Brain microvascular endothelial cell (primary cell): ENCODE measurements at regions not wholly inside any gene's neighbourhood (a gene's known extent, or its start where the extent isn't known, plus 50 kb on each side); places are given as distances from the start of the nearest gene placed in this dataset.
"Not testable (repeated sequence)": the region's sequence is repeated elsewhere in the genome, so short reads cannot be mapped to it uniquely, and the experiment has no call there.

Source experiments
- DNase-seq: peaks from one replicate; pipeline ENCODE4 v3.0.0-alpha.2; 2020
- H3K27ac ChIP-seq: fragments of 250-450 bp; sonication (Bioruptor Pico); 2 replicates; pipeline ENCODE4 v1.5.1; 2020; ENCODE audit warnings: mild to moderate bottlenecking, moderate library complexity
- H3K27me3 ChIP-seq: fragments of 250-450 bp; sonication (Bioruptor Pico); replicated peaks from 2 replicates; pipeline ENCODE4 v1.5.1; 2020; ENCODE audit warnings: mild to moderate bottlenecking
- H3K36me3 ChIP-seq: fragments of 250-450 bp; sonication (Bioruptor Pico); replicated peaks from 2 replicates; pipeline ENCODE4 v1.5.1; 2020; ENCODE audit warnings: mild to moderate bottlenecking
- H3K4me3 ChIP-seq: 2 replicates; pipeline ENCODE4 v1.5.1; 2011; ENCODE audit warnings: low read depth, mild to moderate bottlenecking, control low read depth, low read length, moderate library complexity
- in situ Hi-C: cut with HindIII; loops from 2 replicates; pipeline ENCODE4 v1.10.0; 2017; ENCODE audit warnings: low sequenced_read_pairs, low pct_ligation_motif_present
- TF ChIP-seq, protein P1 (sequence below): IDR thresholded peaks from 2 replicates; pipeline ENCODE4 v1.5.1; 2011; ENCODE audit warnings: low read depth, mild to moderate bottlenecking, moderate library complexity, low read length, control low read depth, inconsistent platforms; ENCODE audit errors: missing control alignments

DNA sequence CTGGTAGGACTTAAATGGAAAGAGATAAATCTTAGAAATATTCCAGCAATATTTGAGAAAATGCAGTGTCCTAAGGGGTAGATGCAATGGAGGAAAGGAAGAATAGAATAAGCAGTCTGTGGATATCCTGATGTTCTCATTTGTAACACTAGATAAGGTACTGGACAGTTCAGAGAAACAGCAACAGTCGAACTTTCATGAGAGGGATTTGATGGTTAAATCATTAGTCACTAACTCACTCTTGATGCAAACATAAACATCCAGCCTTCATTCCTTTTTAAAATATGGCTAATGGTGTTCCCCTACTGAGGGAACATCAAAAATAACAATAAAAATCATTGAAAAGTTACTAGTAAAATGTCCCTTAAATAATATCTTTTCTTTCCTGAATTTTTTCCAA, 211.4 kb upstream of the SLC39A10 start:
- H3K27me3 ChIP-seq = no peaks in the 10 kb centered on the region
- no peak overlapping the region for H3K4me3 ChIP-seq
- no peaks in the 10 kb centered on the region for H3K36me3 ChIP-seq
- H3K27ac ChIP-seq = no peak overlapping the region
- DNase-seq = no peak
- in situ Hi-C loops = no loop called here
- TF ChIP-seq, protein P1, sequence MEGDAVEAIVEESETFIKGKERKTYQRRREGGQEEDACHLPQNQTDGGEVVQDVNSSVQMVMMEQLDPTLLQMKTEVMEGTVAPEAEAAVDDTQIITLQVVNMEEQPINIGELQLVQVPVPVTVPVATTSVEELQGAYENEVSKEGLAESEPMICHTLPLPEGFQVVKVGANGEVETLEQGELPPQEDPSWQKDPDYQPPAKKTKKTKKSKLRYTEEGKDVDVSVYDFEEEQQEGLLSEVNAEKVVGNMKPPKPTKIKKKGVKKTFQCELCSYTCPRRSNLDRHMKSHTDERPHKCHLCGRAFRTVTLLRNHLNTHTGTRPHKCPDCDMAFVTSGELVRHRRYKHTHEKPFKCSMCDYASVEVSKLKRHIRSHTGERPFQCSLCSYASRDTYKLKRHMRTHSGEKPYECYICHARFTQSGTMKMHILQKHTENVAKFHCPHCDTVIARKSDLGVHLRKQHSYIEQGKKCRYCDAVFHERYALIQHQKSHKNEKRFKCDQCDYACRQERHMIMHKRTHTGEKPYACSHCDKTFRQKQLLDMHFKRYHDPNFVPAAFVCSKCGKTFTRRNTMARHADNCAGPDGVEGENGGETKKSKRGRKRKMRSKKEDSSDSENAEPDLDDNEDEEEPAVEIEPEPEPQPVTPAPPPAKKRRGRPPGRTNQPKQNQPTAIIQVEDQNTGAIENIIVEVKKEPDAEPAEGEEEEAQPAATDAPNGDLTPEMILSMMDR = no peak

DNA sequence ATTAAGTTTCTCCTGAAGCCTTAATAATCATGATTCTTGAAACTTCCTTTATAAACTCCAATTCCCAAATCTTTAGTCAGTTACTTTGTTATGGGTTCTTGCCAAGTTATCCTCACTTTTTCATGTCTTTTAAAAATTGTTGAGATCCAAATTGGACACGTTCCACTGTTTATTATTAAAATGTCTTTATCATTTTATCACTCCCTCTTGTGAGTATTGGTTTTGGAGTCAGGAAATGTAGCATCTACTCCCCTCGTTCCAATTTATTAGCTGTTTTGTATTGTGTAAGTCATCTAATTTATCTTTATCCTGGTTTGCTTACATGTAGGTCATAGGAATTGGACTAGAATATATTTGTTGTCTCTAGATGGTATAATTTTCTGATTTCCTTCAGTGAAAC, 213.1 kb upstream of the SLC39A10 start:
- in situ Hi-C loops = no loop called here
- Histone ChIP-seq H3K4me3 (no peak overlapping the region), H3K36me3 (no peaks in the 10 kb centered on the region), H3K27ac (no peak overlapping the region), H3K27me3 (no peaks in the 10 kb centered on the region)
- DNase-seq = no peak
- TF ChIP-seq, protein P1 = no peak

DNA sequence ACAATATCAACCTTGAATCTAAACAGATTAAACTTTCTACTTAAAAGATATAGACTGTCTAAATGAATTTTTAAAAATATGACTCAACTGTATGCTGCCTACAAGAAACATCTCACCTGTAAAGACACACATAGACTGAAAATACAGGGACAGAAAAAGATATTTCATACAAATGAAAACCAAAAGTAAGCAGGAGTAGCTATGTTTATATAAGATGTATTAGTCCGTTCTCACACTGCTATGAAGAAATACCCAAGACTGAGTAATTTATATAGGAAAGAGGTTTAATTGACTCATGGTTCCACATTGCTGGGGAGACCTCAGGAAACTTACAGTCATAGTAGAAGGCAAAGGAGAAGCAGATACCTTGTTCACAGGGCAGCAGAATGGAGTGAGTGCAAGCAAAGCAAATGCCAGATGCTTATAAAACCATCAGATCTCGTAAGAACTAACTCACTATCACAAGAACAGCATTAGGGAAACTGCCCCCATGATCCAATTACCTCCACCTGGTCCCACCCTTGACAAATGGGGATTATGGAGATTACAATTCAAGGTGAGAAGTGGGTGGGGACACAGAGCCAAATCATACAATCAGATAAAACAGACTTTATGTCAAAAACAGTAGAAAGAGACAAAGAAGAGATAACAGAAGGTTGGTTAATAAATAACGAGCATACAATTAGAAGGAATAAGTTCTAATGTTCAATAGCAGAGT, 214.4 kb upstream of the SLC39A10 start:
- H3K36me3 ChIP-seq = no peaks in the 10 kb centered on the region
- no peak overlapping the region for H3K4me3 ChIP-seq
- H3K27ac ChIP-seq = no peak overlapping the region
- in situ Hi-C loops = no loop called here
- no peak for DNase-seq
- TF ChIP-seq, protein P1 = no peak
- H3K27me3 ChIP-seq = no peaks in the 10 kb centered on the region

DNA sequence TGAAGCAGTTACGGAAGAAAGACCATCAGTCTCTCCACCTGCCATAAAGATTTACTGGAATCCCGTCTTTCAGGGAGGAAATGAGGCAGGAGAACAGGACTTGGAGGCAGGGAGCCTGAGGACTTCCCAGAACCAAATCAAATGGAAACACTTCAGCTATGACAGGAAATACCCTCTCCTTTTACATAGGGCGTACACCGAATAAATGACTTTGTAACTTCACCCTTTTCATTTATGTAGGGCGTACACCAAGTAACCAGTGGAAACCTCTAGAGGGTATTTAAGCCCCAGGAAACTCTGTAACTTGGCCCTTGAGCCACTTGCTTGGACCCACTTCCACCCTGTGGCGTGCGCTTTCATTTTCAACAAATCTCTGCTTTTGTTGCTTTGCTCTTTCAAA, 218.3 kb upstream of the SLC39A10 start:
- no peak overlapping the region for H3K4me3 ChIP-seq
- no peaks in the 10 kb centered on the region for H3K36me3 ChIP-seq
- no peak overlapping the region for H3K27ac ChIP-seq
- H3K27me3 ChIP-seq = no peaks in the 10 kb centered on the region
- no peak for DNase-seq
- TF ChIP-seq, protein P1 = no peak
- in situ Hi-C loops = no loop called here

DNA sequence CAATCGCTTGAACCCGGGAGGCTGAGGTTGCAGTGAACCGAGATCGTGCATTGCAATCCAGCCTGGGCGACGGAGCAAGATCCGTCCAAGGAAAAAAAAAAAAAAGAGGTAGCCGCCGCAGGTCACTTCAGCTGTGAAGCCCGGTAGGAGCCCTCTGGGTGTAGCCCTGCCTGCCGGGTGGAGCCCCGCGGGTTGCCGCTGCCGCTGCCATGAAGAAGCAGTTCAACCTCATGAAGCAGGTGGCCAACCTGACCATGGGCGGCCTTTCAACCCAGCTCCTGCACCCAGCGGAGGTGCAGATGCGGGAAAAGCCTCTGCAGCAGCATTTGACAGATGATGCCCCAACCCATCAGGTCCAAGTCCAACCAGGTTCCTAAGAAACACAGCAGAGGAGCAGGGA, 219.5 kb upstream of the SLC39A10 start:
- in situ Hi-C loops = no loop called here

DNA sequence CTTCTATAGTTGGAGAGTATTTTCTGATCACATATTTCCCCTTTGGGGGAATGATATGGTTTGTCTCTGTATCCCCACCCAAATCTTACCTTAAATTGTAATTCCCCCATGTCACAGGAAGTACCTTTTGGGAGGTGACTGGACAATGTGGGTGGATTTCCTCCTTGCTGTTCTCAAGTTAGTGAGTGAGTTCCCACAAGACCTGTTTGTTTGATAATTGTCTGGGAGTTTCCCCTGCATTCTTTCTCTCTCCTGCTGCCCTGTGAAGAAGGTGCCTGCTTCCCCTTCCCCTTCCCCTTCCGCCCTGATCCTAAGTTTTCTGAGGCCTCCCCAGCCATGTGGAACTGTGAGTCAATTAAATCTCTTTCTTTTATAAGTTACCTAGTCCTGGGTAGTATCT, 222.7 kb upstream of the SLC39A10 start:
- no peak for DNase-seq
- H3K27ac ChIP-seq = no peak overlapping the region
- in situ Hi-C loops = no loop called here
- no peak overlapping the region for H3K4me3 ChIP-seq
- TF ChIP-seq, protein P1 = no peak
- no peaks in the 10 kb centered on the region for H3K27me3 ChIP-seq
- H3K36me3 ChIP-seq = no peaks in the 10 kb centered on the region

More for the DNA sequence above, 219.5 kb upstream of the SLC39A10 start:
- no peak for DNase-seq
- no peaks in the 10 kb centered on the region for H3K27me3 ChIP-seq
- no peak overlapping the region for H3K27ac ChIP-seq
- no peak overlapping the region for H3K4me3 ChIP-seq
- TF ChIP-seq, protein P1 = no peak
- no peaks in the 10 kb centered on the region for H3K36me3 ChIP-seq

DNA sequence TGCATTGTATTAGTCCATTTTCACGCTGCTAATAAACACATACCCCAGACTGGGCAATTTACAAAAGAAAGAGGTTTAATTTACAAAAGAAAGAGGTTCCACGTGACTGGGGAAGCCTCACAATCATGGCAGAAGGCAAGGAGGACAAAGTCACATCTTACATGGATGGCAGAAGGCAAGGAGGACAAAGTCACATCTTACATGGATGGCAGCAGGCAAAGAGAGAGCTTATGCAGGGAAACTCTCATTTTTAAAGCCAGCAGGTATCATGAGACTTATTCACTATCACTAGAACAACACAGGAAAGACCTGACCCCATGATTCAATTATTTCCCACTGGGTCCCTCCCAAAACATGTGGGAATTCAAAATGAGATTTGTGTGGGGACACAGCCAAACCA, 223.3 kb upstream of the SLC39A10 start:
- H3K4me3 ChIP-seq, in situ Hi-C loops, DNase-seq, H3K27ac ChIP-seq, H3K27me3 ChIP-seq, H3K36me3 ChIP-seq: not testable (repeated sequence)
